Epidermal melanocyte (primary cell): ENCODE measurements at regions not wholly inside any gene's neighbourhood (a gene's known extent, or its start where the extent isn't known, plus 50 kb on each side); places are given as distances from the start of the nearest gene placed in this dataset.
"Not testable (repeated sequence)": the region's sequence is repeated elsewhere in the genome, so short reads cannot be mapped to it uniquely, and the experiment has no call there.

Experiments
- DNase-seq: peaks from one replicate; pipeline ENCODE4 v3.0.0; 2011; ENCODE audit warnings: low spot score; ENCODE audit not compliant: insufficient read length

- no peak for DNase-seq
These were observed 999.5 kb downstream of the NCAM2 start for GRCh38 chr21:21997390-21998333.

GRCh38 chr21:22019766-22020165 is 1021.6 kb downstream of the NCAM2 start:
- no peak for DNase-seq

GRCh38 chr21:22020221-22020620 is 1022.0 kb downstream of the NCAM2 start:
- DNase-seq, result no peak

GRCh38 chr21:22023896-22024295 is 1025.7 kb downstream of the NCAM2 start:
- not testable (repeated sequence) for DNase-seq

- no peak for DNase-seq
These were observed 1046.2 kb downstream of the NCAM2 start for GRCh38 chr21:22044431-22044830.

- no peak for DNase-seq
These were observed 1048.4 kb downstream of the NCAM2 start for GRCh38 chr21:22046576-22046975.

GRCh38 chr21:22056904-22057303 is 1058.7 kb downstream of the NCAM2 start:
- no peak for DNase-seq

GRCh38 chr21:22062472-22063139 is 1064.4 kb downstream of the NCAM2 start:
- no peak for DNase-seq

GRCh38 chr21:22063140-22063539 is 1064.9 kb downstream of the NCAM2 start:
- no peak for DNase-seq

GRCh38 chr21:22076471-22076870 is 1078.3 kb downstream of the NCAM2 start:
- no peak for DNase-seq

GRCh38 chr21:22083899-22084298 is 1085.7 kb downstream of the NCAM2 start:
- DNase-seq, result no peak

- no peak for DNase-seq
These were observed 1098.1 kb downstream of the NCAM2 start for GRCh38 chr21:22096314-22096713.

GRCh38 chr21:22106720-22107410 is 1108.7 kb downstream of the NCAM2 start:
- DNase-seq, result no peak

- DNase-seq, result no peak
These were observed 1117.5 kb downstream of the NCAM2 start for GRCh38 chr21:22115746-22116145.

- no peak for DNase-seq
These were observed 1122.5 kb downstream of the NCAM2 start for GRCh38 chr21:22120616-22121266.

GRCh38 chr21:22125581-22125980 is 1127.4 kb downstream of the NCAM2 start:
- DNase-seq, result no peak

GRCh38 chr21:22128671-22129070 is 1130.5 kb downstream of the NCAM2 start:
- no peak for DNase-seq

- no peak for DNase-seq
These were observed 1134.3 kb downstream of the NCAM2 start for GRCh38 chr21:22132358-22133071.

GRCh38 chr21:22136740-22137139 is 1138.5 kb downstream of the NCAM2 start:
- no peak for DNase-seq

- DNase-seq, result no peak
These were observed 1140.2 kb downstream of the NCAM2 start for GRCh38 chr21:22138297-22139016.
